NB4 (cell line): ENCODE measurements at regions not wholly inside any gene's neighbourhood (a gene's known extent, or its start where the extent isn't known, plus 50 kb on each side); places are given as distances from the start of the nearest gene placed in this dataset.
A peak's percentile ranks its signal among the peaks of the same experiment; 100 is the strongest.

ENCODE experiments used
- DNase-seq: peaks from one replicate; pipeline ENCODE4 v3.0.0; 2010; ENCODE audit warnings: low read depth
- H3K4me3 ChIP-seq: one replicate; pipeline ENCODE4 v1.5.1; 2011; ENCODE audit warnings: mild to moderate bottlenecking, low read depth, low read length, moderate library complexity
- MYC ChIP-seq: IDR thresholded peaks from 2 replicates; pipeline ENCODE4 v1.6.1; 2011; ENCODE audit warnings: low read depth, low read length
- POLR2A ChIP-seq: IDR thresholded peaks from 2 replicates; pipeline ENCODE4 v1.6.1; 2011; ENCODE audit warnings: mild to moderate bottlenecking; ENCODE audit not compliant: insufficient read length; ENCODE audit errors: extremely low read depth
- TF ChIP-seq, protein P1 (sequence below): IDR thresholded peaks from 2 replicates; pipeline ENCODE4 v1.6.1; 2011; ENCODE audit warnings: low read depth, low read length
- TF ChIP-seq, protein P2 (sequence below): IDR thresholded peaks from one replicate; pipeline ENCODE4 v1.5.1; 2012; ENCODE audit warnings: low read depth, low read length

DNA sequence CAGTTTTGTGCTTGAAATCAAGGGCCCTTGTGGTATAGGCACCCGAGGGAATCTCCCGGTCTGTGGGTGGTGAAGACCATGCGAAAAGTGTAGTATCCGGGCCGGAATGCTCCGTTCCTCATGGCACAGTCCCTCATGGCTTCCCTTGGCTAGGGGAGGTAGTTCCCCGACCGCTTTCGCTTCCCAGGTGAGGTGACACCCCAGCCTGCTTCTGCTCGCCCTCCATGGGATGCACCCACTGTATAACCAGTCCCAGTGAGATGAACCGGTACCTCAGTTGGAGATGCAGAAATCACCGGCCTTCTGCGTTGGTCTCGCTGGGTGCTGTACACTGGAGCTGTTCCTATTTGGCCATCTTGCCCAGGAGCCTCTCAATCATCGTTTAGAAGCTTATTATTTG lies 195.7 kb upstream of the POT1 start:
- no peak for DNase-seq
- no peak for TF ChIP-seq MYC
- TF ChIP-seq, protein P1, sequence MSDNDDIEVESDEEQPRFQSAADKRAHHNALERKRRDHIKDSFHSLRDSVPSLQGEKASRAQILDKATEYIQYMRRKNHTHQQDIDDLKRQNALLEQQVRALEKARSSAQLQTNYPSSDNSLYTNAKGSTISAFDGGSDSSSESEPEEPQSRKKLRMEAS, result no peak
- TF ChIP-seq, protein P2, sequence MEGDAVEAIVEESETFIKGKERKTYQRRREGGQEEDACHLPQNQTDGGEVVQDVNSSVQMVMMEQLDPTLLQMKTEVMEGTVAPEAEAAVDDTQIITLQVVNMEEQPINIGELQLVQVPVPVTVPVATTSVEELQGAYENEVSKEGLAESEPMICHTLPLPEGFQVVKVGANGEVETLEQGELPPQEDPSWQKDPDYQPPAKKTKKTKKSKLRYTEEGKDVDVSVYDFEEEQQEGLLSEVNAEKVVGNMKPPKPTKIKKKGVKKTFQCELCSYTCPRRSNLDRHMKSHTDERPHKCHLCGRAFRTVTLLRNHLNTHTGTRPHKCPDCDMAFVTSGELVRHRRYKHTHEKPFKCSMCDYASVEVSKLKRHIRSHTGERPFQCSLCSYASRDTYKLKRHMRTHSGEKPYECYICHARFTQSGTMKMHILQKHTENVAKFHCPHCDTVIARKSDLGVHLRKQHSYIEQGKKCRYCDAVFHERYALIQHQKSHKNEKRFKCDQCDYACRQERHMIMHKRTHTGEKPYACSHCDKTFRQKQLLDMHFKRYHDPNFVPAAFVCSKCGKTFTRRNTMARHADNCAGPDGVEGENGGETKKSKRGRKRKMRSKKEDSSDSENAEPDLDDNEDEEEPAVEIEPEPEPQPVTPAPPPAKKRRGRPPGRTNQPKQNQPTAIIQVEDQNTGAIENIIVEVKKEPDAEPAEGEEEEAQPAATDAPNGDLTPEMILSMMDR, result no peak
- H3K4me3 ChIP-seq, result no peak overlapping the region

DNA sequence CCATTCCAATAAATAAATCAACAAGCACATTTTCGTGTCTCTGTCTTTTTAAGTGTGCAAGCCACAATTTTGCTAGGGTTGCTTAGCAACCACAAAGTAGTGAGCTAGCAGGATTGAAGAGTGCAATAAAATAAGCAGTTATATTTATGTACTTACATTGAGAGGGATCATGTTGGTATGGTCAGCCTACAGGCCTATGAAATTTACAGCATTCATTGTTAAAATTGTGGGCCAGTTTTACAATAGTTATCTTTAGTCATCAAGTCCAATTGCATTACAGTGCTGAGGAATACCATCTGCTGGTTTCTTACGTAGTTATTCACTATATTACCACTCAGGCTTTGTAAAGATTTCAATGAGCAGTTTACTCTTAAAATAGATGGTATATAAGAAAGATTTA lies 192.5 kb upstream of the POT1 start:
- no peak overlapping the region for H3K4me3 ChIP-seq
- DNase-seq, result no peak
- TF ChIP-seq, protein P2, result no peak
- TF ChIP-seq MYC, result no peak
- TF ChIP-seq POLR2A, result no peak
- TF ChIP-seq, protein P1, result no peak

DNA sequence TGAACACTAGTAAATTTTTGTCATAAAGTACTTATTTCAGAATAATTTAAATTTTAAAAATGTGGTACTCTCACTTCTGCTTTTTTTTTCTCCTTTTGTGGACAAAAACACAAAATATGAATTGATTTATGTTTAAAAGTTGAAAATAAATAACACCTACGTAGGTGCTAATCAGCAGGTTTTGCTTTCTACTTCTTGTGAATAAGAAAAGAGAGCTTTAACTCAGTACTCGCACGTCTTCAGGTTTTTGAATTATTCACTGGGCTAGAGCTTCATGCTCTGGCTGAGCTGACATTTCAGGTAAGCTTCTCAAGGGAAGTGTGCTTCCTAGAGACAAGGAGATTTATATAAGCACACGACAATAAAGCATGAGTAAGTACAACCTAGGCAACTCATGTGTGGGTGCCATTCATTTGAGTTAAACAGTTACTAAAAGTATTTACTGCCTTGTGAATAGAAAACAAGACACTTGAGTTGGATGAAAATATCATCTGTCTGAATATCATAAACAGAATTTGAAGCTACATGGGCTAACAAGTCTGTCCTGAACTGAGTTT lies 190.0 kb upstream of the POT1 start:
- TF ChIP-seq, protein P1, result no peak
- TF ChIP-seq MYC, result no peak
- TF ChIP-seq, protein P2, result no peak
- no peak for TF ChIP-seq POLR2A
- DNase-seq, result no peak
- no peak overlapping the region for H3K4me3 ChIP-seq

DNA sequence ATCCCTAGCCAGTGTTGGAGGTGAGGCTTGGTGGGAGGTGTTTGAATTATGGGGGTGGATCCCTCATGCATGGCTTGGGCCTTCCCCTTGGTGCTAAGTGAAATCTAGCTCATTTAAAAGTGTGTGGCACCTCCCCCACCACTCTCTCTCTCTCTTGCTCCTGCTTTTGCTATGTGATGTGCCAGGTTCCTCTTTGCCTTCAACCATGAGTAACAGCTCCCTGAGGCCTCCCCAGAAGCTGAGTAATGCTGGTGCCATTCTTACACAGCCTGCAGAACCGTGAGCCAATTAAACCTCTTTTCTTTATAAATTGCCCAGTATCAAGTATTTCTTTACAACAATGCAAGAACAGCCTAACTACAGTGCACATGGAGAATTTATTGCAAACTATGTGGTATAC lies 188.8 kb upstream of the POT1 start:
- DNase-seq, result peak; percentile 42
- TF ChIP-seq, protein P2, result no peak
- TF ChIP-seq MYC (no peak), POLR2A (no peak)
- TF ChIP-seq, protein P1, result no peak
- H3K4me3 ChIP-seq, result no peak overlapping the region

DNA sequence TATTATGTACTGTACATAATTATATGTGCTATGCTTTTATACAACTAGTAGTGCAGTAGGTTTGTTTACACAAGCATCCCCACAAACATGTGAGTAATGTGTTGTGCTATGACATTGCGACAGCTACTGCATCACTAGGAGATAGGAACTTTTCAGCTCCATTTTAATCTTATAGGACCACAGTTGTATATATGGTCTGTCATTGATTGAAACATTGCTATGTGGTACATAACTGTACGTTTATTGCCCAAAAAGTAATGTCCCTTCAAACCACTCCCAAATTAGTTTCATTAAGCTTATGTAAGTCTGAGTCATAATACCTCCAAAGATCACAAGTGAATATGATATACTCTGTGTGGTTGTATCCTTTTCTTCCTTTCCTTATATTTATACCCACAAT lies 183.2 kb upstream of the POT1 start:
- TF ChIP-seq, protein P1, result no peak
- no peak for TF ChIP-seq MYC
- TF ChIP-seq, protein P2, result no peak
- TF ChIP-seq POLR2A, result no peak
- H3K4me3 ChIP-seq, result no peak overlapping the region
- no peak for DNase-seq
